ENCODE measurements at regions not wholly inside any gene's neighbourhood (a gene's known extent, or its start where the extent isn't known, plus 50 kb on each side); places are given as distances from the start of the nearest gene placed in this dataset.
"Not testable (repeated sequence)": the region's sequence is repeated elsewhere in the genome, so short reads cannot be mapped to it uniquely, and the experiment has no call there.

- H3K9me3 ChIP-seq; H3K4me1 ChIP-seq; DNase-seq; H3K27me3 ChIP-seq; H3K27ac ChIP-seq; H3K36me3 ChIP-seq; intact Hi-C loops (cut with DNase I); H3K4me3 ChIP-seq (replicated peaks in 1 of 3): not testable (repeated sequence)
- WGBS, 2 donors, result 90 to 93% methylated on average over 5 to 11 of the region's 11 CpGs
Measured at GRCh38 chr11:71721840-71722239, 111.2 kb upstream of the DEFB108B start.

DNA sequence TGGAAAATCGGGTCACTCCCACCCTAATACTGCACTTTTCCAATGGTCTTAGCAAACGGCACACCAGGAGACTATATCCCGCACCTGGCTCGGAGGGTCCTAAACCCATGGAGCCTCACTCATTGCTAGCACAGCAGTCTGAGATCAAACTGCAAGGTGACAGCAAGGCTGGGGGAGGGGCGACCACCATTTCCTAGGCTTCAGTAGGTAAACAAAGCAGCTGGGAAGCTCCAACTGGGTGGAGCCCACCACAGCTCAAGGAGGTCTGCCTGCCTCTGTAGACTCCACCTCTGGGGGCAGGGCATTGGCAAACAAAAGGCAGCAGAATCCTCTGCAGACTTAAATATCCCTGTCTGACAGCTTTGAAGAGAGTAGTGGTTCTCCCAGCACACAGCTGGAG is 109.0 kb upstream of the DEFB108B start:
- WGBS, 2 donors, result 93 to 100% methylated on average over 1 to 4 of the region's 5 CpGs
- H3K4me1 ChIP-seq; H3K4me3 ChIP-seq (replicated peaks in 1 of 3); H3K27ac ChIP-seq; H3K36me3 ChIP-seq; H3K27me3 ChIP-seq; intact Hi-C loops (cut with DNase I); H3K9me3 ChIP-seq; DNase-seq: not testable (repeated sequence)

GRCh38 chr11:71730748-71731147 is 102.3 kb upstream of the DEFB108B start:
- not testable (repeated sequence) for H3K27me3 ChIP-seq; H3K36me3 ChIP-seq; DNase-seq; H3K4me1 ChIP-seq; H3K9me3 ChIP-seq; H3K27ac ChIP-seq; H3K4me3 ChIP-seq (replicated peaks in 1 of 3)
- intact Hi-C loops (cut with DNase I), result loop anchor here (10.0 kb wide), 1 partner anchor 96 kb away; no protein-coding TSS in a partner anchor
- WGBS, 2 donors, result 85 to 89% methylated on average over 7 of the region's 8 CpGs

DNA sequence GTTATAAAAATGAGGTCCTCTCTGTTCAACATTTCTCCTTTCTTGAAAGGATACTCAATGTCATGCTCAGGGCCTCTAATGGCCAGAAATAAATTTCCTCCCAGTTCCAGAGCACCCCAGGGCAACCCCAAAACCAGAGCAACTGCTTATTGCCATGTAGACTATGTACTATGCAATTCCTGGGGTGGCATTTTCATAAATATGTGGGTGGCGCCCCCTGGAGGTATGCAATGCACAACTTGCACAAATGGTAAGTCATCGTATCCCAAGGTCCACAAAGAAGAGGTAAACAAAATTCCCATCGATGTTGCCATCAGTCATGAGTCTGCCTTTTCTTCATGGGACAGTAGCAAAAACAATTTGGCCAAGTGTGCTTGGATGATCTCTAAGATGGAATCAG is 98.6 kb upstream of the DEFB108B start:
- H3K27me3 ChIP-seq; H3K4me3 ChIP-seq (replicated peaks in 1 of 3); H3K9me3 ChIP-seq; H3K27ac ChIP-seq; H3K36me3 ChIP-seq; H3K4me1 ChIP-seq: not testable (repeated sequence)
- intact Hi-C loops (cut with DNase I), result loop anchor here (10.0 kb wide), 1 partner anchor 100 kb away; no protein-coding TSS in a partner anchor
- WGBS, 2 donors, result 5% methylated on average over 3 of the region's 3 CpGs; no CpG with 5 or more reads in 1 of the 2 donors
- TF ChIP-seq, protein P1, sequence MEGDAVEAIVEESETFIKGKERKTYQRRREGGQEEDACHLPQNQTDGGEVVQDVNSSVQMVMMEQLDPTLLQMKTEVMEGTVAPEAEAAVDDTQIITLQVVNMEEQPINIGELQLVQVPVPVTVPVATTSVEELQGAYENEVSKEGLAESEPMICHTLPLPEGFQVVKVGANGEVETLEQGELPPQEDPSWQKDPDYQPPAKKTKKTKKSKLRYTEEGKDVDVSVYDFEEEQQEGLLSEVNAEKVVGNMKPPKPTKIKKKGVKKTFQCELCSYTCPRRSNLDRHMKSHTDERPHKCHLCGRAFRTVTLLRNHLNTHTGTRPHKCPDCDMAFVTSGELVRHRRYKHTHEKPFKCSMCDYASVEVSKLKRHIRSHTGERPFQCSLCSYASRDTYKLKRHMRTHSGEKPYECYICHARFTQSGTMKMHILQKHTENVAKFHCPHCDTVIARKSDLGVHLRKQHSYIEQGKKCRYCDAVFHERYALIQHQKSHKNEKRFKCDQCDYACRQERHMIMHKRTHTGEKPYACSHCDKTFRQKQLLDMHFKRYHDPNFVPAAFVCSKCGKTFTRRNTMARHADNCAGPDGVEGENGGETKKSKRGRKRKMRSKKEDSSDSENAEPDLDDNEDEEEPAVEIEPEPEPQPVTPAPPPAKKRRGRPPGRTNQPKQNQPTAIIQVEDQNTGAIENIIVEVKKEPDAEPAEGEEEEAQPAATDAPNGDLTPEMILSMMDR (IDR thresholded peaks at IDR 0.05), result peak in 4 of 6 experiments; percentile 12 to 56 (median 36)
- DNase-seq, result peak; percentile 40 to 51

GRCh38 chr11:71738317-71738716 is 94.7 kb upstream of the DEFB108B start:
- intact Hi-C loops (cut with DNase I), result loop anchor here (10.0 kb wide), 1 partner anchor 104 kb away; no protein-coding TSS in a partner anchor
- H3K4me3 ChIP-seq (replicated peaks in 1 of 3); H3K9me3 ChIP-seq; H3K4me1 ChIP-seq; H3K36me3 ChIP-seq; H3K27ac ChIP-seq; DNase-seq; H3K27me3 ChIP-seq: not testable (repeated sequence)
- 91 to 96% methylated on average over 4 of the region's 4 CpGs for WGBS, 2 donors

GRCh38 chr11:71743385-71743784 is 89.6 kb upstream of the DEFB108B start:
- 57 to 81% methylated on average over 3 to 11 of the region's 11 CpGs for WGBS, 2 donors
- not testable (repeated sequence) for DNase-seq
- peaks cover 7 to 13% of the 10 kb centered on the region in 2 donors for H3K4me1 ChIP-seq

GRCh38 chr11:71745656-71746055 is 87.3 kb upstream of the DEFB108B start:
- peak; percentile 62 to 67 for DNase-seq
- TF ChIP-seq POLR2A (IDR thresholded peaks at IDR 0.05), result peak; percentile 43 to 88
- H3K27me3 ChIP-seq; intact Hi-C loops (cut with DNase I); H3K9me3 ChIP-seq; H3K36me3 ChIP-seq: not testable (repeated sequence)
- Histone ChIP-seq H3K4me1 (peaks cover 9 to 20% of the 10 kb centered on the region in 2 donors), H3K4me3 (replicated peaks in 1 of 3) (peak overlapping the region in 2 of 3 donors; percentile 40 to 75), H3K27ac (peak overlapping the region; percentile 92 to 99 (median 96))
- 34 to 47% methylated on average over 11 of the region's 11 CpGs for WGBS, 2 donors

More at GRCh38 chr11:71743385-71743784, 89.6 kb upstream of the DEFB108B start:
- H3K27me3 ChIP-seq; H3K27ac ChIP-seq; intact Hi-C loops (cut with DNase I); H3K4me3 ChIP-seq (replicated peaks in 1 of 3); H3K36me3 ChIP-seq; H3K9me3 ChIP-seq: not testable (repeated sequence)

DNA sequence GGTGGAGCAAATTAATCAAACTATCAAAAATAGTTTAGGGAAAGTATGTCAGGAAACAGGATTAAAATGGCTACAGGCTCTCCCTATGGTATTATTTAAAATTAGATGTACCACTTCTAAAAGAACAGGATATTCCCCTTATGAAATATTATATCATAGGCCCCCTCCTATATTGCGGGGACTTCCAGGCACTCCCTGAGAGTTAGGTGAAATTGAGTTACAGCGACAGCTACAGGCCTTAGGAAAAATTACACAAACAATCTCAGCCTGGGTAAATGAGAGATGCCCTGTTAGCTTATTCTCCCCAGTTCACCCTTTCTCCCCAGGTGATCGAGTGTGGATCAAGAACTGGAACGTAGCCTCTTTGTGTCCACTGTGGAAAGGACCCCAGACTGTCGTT is 86.7 kb upstream of the DEFB108B start:
- 14 to 23% methylated on average over 3 to 5 of the region's 5 CpGs for WGBS, 2 donors
- TF ChIP-seq, protein P1 (IDR thresholded peaks at IDR 0.05), result peak in 4 of 6 experiments; percentile 12 to 55 (median 39)
- H3K4me1 ChIP-seq, result peaks cover 9 to 20% of the 10 kb centered on the region in 2 donors
- H3K36me3 ChIP-seq; H3K9me3 ChIP-seq; DNase-seq; H3K27me3 ChIP-seq; intact Hi-C loops (cut with DNase I): not testable (repeated sequence)
- H3K4me3 ChIP-seq (replicated peaks in 1 of 3), result peak overlapping the region in 2 of 3 donors; percentile 40 to 75
- peak overlapping the region; percentile 92 to 99 (median 96) for H3K27ac ChIP-seq
